ENCODE measurements at regions not wholly inside any gene's neighbourhood (a gene's known extent, or its start where the extent isn't known, plus 50 kb on each side); places are given as distances from the start of the nearest gene placed in this dataset.

- no peak for FAIRE-seq
- peaks cover 2% of the 10 kb centered on the region for H3K9me3 Mint-ChIP-seq (ENCODE audit: unreplicated experiment)
- H3K27me3 Mint-ChIP-seq (ENCODE audit: low read depth, unreplicated experiment): peaks cover 26% of the 10 kb centered on the region
- TF ChIP-seq CTCF (IDR thresholded peaks at IDR 0.05; ENCODE audit: insufficient read depth, low read depth, low read length) (no peak), EZH2 (IDR thresholded peaks at IDR 0.05; ENCODE audit: insufficient read depth, low read length) (no peak)
- H3K36me3 Mint-ChIP-seq (ENCODE audit: low read depth, unreplicated experiment): no peaks in the 10 kb centered on the region
- H3K4me3 ChIP-seq (ENCODE audit: insufficient read depth, low read depth, low read length): no peak overlapping the region
- no peak overlapping the region for H3K4me3 Mint-ChIP-seq (ENCODE audit: unreplicated experiment)
- no peaks in the 10 kb centered on the region for H3K27me3 ChIP-seq (ENCODE audit: insufficient read depth, low read length)
- no peak overlapping the region for H3K27ac Mint-ChIP-seq (ENCODE audit: unreplicated experiment)
- no peaks in the 10 kb centered on the region for H3K4me1 ChIP-seq (ENCODE audit: insufficient read depth, low read length)
- H3K9ac ChIP-seq (ENCODE audit: low read length): no peak overlapping the region
- H4K20me1 ChIP-seq (ENCODE audit: insufficient read depth, low read length): no peaks in the 10 kb centered on the region
- H3K79me2 ChIP-seq (ENCODE audit: insufficient read depth, low read length): no peaks in the 10 kb centered on the region
- H3K36me3 ChIP-seq (ENCODE audit: insufficient read depth, low read length): no peaks in the 10 kb centered on the region
- peaks cover 3% of the 10 kb centered on the region for H3K9me3 ChIP-seq (ENCODE audit: insufficient read depth, low read depth, low read length)
- H3K27ac ChIP-seq (ENCODE audit: low read depth, low read length): no peak overlapping the region
- no peak overlapping the region for H2AFZ ChIP-seq (ENCODE audit: low read depth, low read length)
- H3K4me2 ChIP-seq (ENCODE audit: low read length): no peak overlapping the region
- no peaks in the 10 kb centered on the region for H3K4me1 Mint-ChIP-seq (ENCODE audit: low read depth, unreplicated experiment)
- no peak for DNase-seq (ENCODE audit: low read depth)
These were observed 130.7 kb downstream of the DLL1 start for GRCh38 chr6:170160031-170160627.

GRCh38 chr6:170159022-170159965 is 131.6 kb downstream of the DLL1 start:
- Histone ChIP-seq H3K4me2 (ENCODE audit: low read length) (no peak overlapping the region), H4K20me1 (ENCODE audit: insufficient read depth, low read length) (no peaks in the 10 kb centered on the region), H3K36me3 (ENCODE audit: insufficient read depth, low read length) (no peaks in the 10 kb centered on the region), H3K4me1 (ENCODE audit: insufficient read depth, low read length) (no peaks in the 10 kb centered on the region), H3K27ac (ENCODE audit: low read depth, low read length) (no peak overlapping the region), H3K9ac (ENCODE audit: low read length) (no peak overlapping the region), H3K9me3 (ENCODE audit: insufficient read depth, low read depth, low read length) (no peaks in the 10 kb centered on the region), H3K79me2 (ENCODE audit: insufficient read depth, low read length) (no peaks in the 10 kb centered on the region), H3K4me3 (ENCODE audit: insufficient read depth, low read depth, low read length) (no peak overlapping the region), H2AFZ (ENCODE audit: low read depth, low read length) (no peak overlapping the region), H3K27me3 (ENCODE audit: insufficient read depth, low read length) (no peaks in the 10 kb centered on the region)
- TF ChIP-seq EZH2 (IDR thresholded peaks at IDR 0.05; ENCODE audit: insufficient read depth, low read length) (no peak), CTCF (IDR thresholded peaks at IDR 0.05; ENCODE audit: insufficient read depth, low read depth, low read length) (no peak)
- no peaks in the 10 kb centered on the region for H3K4me1 Mint-ChIP-seq (ENCODE audit: low read depth, unreplicated experiment)
- no peak overlapping the region for H3K4me3 Mint-ChIP-seq (ENCODE audit: unreplicated experiment)
- H3K36me3 Mint-ChIP-seq (ENCODE audit: low read depth, unreplicated experiment): no peaks in the 10 kb centered on the region
- H3K27me3 Mint-ChIP-seq (ENCODE audit: low read depth, unreplicated experiment): peaks cover 25% of the 10 kb centered on the region
- no peak for DNase-seq (ENCODE audit: low read depth)
- H3K27ac Mint-ChIP-seq (ENCODE audit: unreplicated experiment): no peak overlapping the region
- no peak for FAIRE-seq
- H3K9me3 Mint-ChIP-seq (ENCODE audit: unreplicated experiment): peaks cover 2% of the 10 kb centered on the region

Measured in astrocyte (in vitro differentiated cells and primary cell).